SK-N-MC (cell line): ENCODE measurements at regions not wholly inside any gene's neighbourhood (a gene's known extent, or its start where the extent isn't known, plus 50 kb on each side); places are given as distances from the start of the nearest gene placed in this dataset.

ENCODE experiments used
- EZH2 ChIP-seq: fragments of 200-600 bp; sonication (generic); IDR thresholded peaks from one replicate; pipeline ENCODE4 v1.6.1; 2017; ENCODE audit warnings: antibody characterized with exemption
- FOXP2 ChIP-seq: optimal IDR thresholded peaks from 2 replicates; pipeline ENCODE3; 2011; ENCODE audit warnings: mild to moderate bottlenecking, moderate library complexity; ENCODE audit not compliant: insufficient read depth; ENCODE audit errors: extremely low read length, control extremely low read depth
- POLR2AphosphoS5 ChIP-seq: IDR thresholded peaks from 2 replicates; pipeline ENCODE4 v1.6.1; 2012; ENCODE audit warnings: mild to moderate bottlenecking, low read depth, low read length, borderline replicate concordance

- no peak for TF ChIP-seq POLR2AphosphoS5
- TF ChIP-seq EZH2, result no peak
- no peak for TF ChIP-seq FOXP2
These were observed 278.5 kb upstream of the ONECUT1 start for GRCh38 chr15:53068636-53069035.
